HG03558 (cell line): ENCODE measurements at regions not wholly inside any gene's neighbourhood (a gene's known extent, or its start where the extent isn't known, plus 50 kb on each side); places are given as distances from the start of the nearest gene placed in this dataset.

Source experiments
- ATAC-seq: cut with Tn5 transposase; IDR thresholded peaks from one replicate; pipeline ENCODE4 v1.9.1; 2021; ENCODE audit warnings: moderate number of reproducible peaks; ENCODE audit not compliant: unreplicated experiment; ENCODE audit errors: extremely low read depth

- no peak for ATAC-seq
Measured at GRCh38 chr4:188887905-188888304, 748.7 kb downstream of the TRIML1 start.

GRCh38 chr4:188892837-188893236 lies 753.6 kb downstream of the TRIML1 start:
- no peak for ATAC-seq

GRCh38 chr4:188903986-188904385 lies 764.7 kb downstream of the TRIML1 start:
- no peak for ATAC-seq

- ATAC-seq, result no peak
Measured at GRCh38 chr4:188904617-188905016, 765.4 kb downstream of the TRIML1 start.

GRCh38 chr4:188905248-188905647 lies 766.0 kb downstream of the TRIML1 start:
- ATAC-seq, result no peak

GRCh38 chr4:188911199-188911598 lies 772.0 kb downstream of the TRIML1 start:
- no peak for ATAC-seq

- no peak for ATAC-seq
Measured at GRCh38 chr4:188911707-188912106, 772.5 kb downstream of the TRIML1 start.

GRCh38 chr4:188915175-188915574 lies 775.9 kb downstream of the TRIML1 start:
- ATAC-seq, result no peak

- ATAC-seq, result no peak
Measured at GRCh38 chr4:188918787-188919186, 779.5 kb downstream of the TRIML1 start.

GRCh38 chr4:188930822-188931221 lies 791.6 kb downstream of the TRIML1 start:
- no peak for ATAC-seq

- no peak for ATAC-seq
Measured at GRCh38 chr4:188934320-188934962, 795.2 kb downstream of the TRIML1 start.

- ATAC-seq, result no peak
Measured at GRCh38 chr4:188941524-188942119, 802.4 kb downstream of the TRIML1 start.

- no peak for ATAC-seq
Measured at GRCh38 chr4:188942606-188943005, 803.4 kb downstream of the TRIML1 start.

GRCh38 chr4:188949596-188949995 lies 810.4 kb downstream of the TRIML1 start:
- no peak for ATAC-seq

- ATAC-seq, result no peak
Measured at GRCh38 chr4:188955066-188955465, 815.8 kb downstream of the TRIML1 start.

- no peak for ATAC-seq
Measured at GRCh38 chr4:188956566-188956965, 817.3 kb downstream of the TRIML1 start.

GRCh38 chr4:188958346-188958745 lies 819.1 kb downstream of the TRIML1 start:
- no peak for ATAC-seq

GRCh38 chr4:188959424-188959823 lies 820.2 kb downstream of the TRIML1 start:
- ATAC-seq, result no peak

GRCh38 chr4:188960411-188961093 lies 821.3 kb downstream of the TRIML1 start:
- ATAC-seq, result no peak

- ATAC-seq, result no peak
Measured at GRCh38 chr4:188971125-188971524, 831.9 kb downstream of the TRIML1 start.

- no peak for ATAC-seq
Measured at GRCh38 chr4:188975271-188975670, 836.0 kb downstream of the TRIML1 start.
